ENCODE measurements at regions not wholly inside any gene's neighbourhood (a gene's known extent, or its start where the extent isn't known, plus 50 kb on each side); places are given as distances from the start of the nearest gene placed in this dataset.

DNA sequence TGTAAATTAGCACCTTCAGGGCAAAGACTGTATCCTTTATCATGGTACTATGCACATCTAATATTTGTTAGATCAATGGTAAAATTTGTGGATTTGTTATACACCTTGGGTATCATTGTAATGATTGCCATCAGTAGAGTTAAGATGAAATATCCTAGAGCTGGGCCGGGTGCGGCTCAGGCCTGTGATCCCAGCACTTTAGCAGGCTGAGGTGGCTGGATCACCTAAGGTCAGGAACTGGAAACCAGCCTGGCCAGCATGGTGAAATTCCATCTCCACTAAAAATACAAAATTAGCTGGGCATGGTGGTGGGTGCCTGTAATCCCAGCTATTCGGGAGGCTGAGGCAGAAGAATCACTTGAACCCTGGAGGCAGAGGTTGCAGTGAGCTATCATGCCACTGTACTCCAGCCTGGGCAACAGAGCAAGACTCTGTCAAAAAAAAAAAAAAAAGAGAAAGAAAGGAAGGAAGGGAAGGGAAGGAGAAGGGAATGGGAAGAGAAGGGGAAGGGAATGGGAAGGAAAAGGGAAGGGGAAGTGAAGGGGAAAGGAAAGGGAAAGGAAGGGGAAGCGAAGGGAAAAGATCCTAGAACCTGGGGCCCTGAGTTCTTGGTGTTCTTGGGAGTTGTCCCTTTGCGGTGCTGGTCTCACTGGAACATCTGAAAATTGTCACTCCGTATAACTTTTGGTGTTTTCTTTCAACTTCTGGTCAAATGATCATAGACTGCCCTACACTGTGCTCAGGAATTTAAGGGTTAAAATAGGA is 71.1 kb upstream of the NEUROD1 start:
- H3K9me3 ChIP-seq (ENCODE audit: control insufficient read depth in 5 of 5, low read length in 5 of 5), result no peaks in the 10 kb centered on the region
- no peak overlapping the region for H3K9ac ChIP-seq (ENCODE audit: low read length in 5 of 5)
- no peak overlapping the region for H3K27ac ChIP-seq (ENCODE audit: low read depth, low read length)
- H3K27me3 ChIP-seq (ENCODE audit: control insufficient read depth in 5 of 5, insufficient read depth in 4 of 5, low read length in 5 of 5), result peaks cover 0 to 4% (median 0%) of the 10 kb centered on the region in 5 donors
- no peaks in the 10 kb centered on the region for H3K36me3 ChIP-seq (ENCODE audit: control insufficient read depth in 5 of 5, insufficient read depth in 5 of 5, low read length in 5 of 5)
- no peaks in the 10 kb centered on the region for H3K4me1 ChIP-seq (ENCODE audit: control insufficient read depth in 5 of 5, insufficient read depth in 5 of 5, low read length in 5 of 5)
- no peak overlapping the region for H3K4me3 ChIP-seq (ENCODE audit: low read depth in 1 of 5, low read length in 5 of 5)

DNA sequence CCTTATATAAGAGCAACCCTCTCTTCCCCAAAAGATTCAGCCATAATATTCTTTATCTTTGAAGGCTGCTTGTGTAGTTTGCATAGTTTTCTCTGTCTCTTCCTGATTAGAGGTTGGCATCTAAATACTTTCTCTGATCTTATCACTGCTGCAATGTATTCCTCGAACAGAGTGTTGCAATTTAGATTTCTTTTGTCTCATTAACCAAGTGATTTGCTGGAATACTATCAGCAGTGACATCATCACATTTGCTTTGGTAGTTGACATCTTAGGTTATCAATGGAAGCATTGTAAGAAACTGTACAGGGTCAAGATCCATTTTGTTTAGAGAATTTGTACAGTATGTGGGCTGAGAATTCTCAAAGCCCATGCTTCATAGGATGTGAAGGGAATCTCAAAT is 72.0 kb upstream of the NEUROD1 start:
- Histone ChIP-seq H3K27ac (ENCODE audit: low read depth, low read length) (no peak overlapping the region), H3K27me3 (ENCODE audit: control insufficient read depth in 5 of 5, insufficient read depth in 4 of 5, low read length in 5 of 5) (peaks cover 0 to 4% (median 0%) of the 10 kb centered on the region in 5 donors), H3K36me3 (ENCODE audit: control insufficient read depth in 5 of 5, insufficient read depth in 5 of 5, low read length in 5 of 5) (no peaks in the 10 kb centered on the region), H3K4me3 (ENCODE audit: low read depth in 1 of 5, low read length in 5 of 5) (no peak overlapping the region), H3K4me1 (ENCODE audit: control insufficient read depth in 5 of 5, insufficient read depth in 5 of 5, low read length in 5 of 5) (no peaks in the 10 kb centered on the region), H3K9me3 (ENCODE audit: control insufficient read depth in 5 of 5, low read length in 5 of 5) (no peaks in the 10 kb centered on the region), H3K9ac (ENCODE audit: low read length in 5 of 5) (no peak overlapping the region)

DNA sequence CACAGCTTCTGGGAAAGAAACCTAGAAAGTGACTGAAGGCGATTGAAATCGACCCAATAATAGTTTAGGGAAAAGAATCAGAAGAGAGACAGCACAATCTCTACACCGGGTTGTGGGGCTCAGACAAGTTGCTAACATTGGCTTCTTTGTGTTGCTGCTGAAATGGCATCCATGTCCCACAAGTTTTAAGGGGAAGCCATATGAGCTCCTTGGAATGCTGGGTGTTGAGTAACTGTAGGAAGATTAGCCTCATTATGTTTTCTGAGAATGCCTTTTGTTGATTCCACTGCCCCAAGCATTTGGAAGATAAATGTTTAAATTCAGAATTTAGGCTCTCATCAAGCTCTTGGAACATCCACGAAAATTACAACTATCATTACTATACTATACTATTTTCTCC is 73.4 kb upstream of the NEUROD1 start:
- Histone ChIP-seq H3K27me3 (ENCODE audit: control insufficient read depth in 5 of 5, insufficient read depth in 4 of 5, low read length in 5 of 5) (peaks cover 0 to 4% (median 0%) of the 10 kb centered on the region in 5 donors), H3K27ac (ENCODE audit: low read depth, low read length) (no peak overlapping the region), H3K9ac (ENCODE audit: low read length in 5 of 5) (no peak overlapping the region), H3K4me1 (ENCODE audit: control insufficient read depth in 5 of 5, insufficient read depth in 5 of 5, low read length in 5 of 5) (no peaks in the 10 kb centered on the region), H3K36me3 (ENCODE audit: control insufficient read depth in 5 of 5, insufficient read depth in 5 of 5, low read length in 5 of 5) (no peaks in the 10 kb centered on the region), H3K4me3 (ENCODE audit: low read depth in 1 of 5, low read length in 5 of 5) (no peak overlapping the region), H3K9me3 (ENCODE audit: control insufficient read depth in 5 of 5, low read length in 5 of 5) (no peaks in the 10 kb centered on the region)

DNA sequence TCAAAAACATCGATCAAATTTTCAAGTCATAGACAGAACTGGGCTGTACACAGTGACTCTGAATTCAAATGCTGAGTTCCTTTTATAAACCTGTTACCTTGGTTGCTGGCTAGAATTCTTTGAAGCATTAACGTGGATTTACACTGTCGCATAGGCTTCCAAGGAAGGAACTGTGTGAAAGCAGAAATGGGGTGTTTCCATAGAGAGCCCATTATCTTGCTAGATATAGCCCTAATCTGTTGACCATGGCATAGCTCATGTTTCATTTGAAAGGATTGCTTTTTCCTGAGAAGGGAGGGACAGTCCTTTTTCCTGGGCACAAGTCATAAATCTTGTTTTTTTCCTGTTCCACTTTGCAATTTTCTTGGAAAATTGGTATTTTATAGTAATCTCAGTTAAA is 73.8 kb upstream of the NEUROD1 start:
- Histone ChIP-seq H3K27me3 (ENCODE audit: control insufficient read depth in 5 of 5, insufficient read depth in 4 of 5, low read length in 5 of 5) (peaks cover 0 to 4% (median 0%) of the 10 kb centered on the region in 5 donors), H3K9ac (ENCODE audit: low read length in 5 of 5) (no peak overlapping the region), H3K4me1 (ENCODE audit: control insufficient read depth in 5 of 5, insufficient read depth in 5 of 5, low read length in 5 of 5) (no peaks in the 10 kb centered on the region), H3K27ac (ENCODE audit: low read depth, low read length) (no peak overlapping the region), H3K4me3 (ENCODE audit: low read depth in 1 of 5, low read length in 5 of 5) (no peak overlapping the region), H3K9me3 (ENCODE audit: control insufficient read depth in 5 of 5, low read length in 5 of 5) (no peaks in the 10 kb centered on the region), H3K36me3 (ENCODE audit: control insufficient read depth in 5 of 5, insufficient read depth in 5 of 5, low read length in 5 of 5) (no peaks in the 10 kb centered on the region)

DNA sequence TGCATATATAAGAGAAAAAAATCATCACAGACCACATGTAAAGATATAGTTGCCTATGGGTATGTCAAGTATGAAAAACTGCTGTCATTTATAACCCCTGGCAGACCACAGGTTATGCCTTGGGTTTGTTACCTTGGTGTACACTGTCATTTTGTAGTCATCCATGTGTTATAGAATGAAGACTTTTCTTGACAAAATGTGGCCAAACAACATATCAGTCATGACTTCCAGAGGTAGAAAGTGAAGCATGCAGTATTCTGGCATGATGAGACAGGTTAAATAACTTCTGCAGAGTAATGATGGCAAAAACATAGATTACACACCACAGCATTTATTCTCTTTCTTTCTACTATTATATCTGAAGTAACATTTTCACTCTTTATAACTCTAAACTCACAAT is 74.9 kb upstream of the NEUROD1 start:
- Histone ChIP-seq H3K27me3 (ENCODE audit: control insufficient read depth in 5 of 5, insufficient read depth in 4 of 5, low read length in 5 of 5) (peaks cover 0 to 4% (median 0%) of the 10 kb centered on the region in 5 donors), H3K9me3 (ENCODE audit: control insufficient read depth in 5 of 5, low read length in 5 of 5) (no peaks in the 10 kb centered on the region), H3K27ac (ENCODE audit: low read depth, low read length) (no peak overlapping the region), H3K4me1 (ENCODE audit: control insufficient read depth in 5 of 5, insufficient read depth in 5 of 5, low read length in 5 of 5) (no peaks in the 10 kb centered on the region), H3K9ac (ENCODE audit: low read length in 5 of 5) (no peak overlapping the region), H3K4me3 (ENCODE audit: low read depth in 1 of 5, low read length in 5 of 5) (no peak overlapping the region), H3K36me3 (ENCODE audit: control insufficient read depth in 5 of 5, insufficient read depth in 5 of 5, low read length in 5 of 5) (no peaks in the 10 kb centered on the region)

DNA sequence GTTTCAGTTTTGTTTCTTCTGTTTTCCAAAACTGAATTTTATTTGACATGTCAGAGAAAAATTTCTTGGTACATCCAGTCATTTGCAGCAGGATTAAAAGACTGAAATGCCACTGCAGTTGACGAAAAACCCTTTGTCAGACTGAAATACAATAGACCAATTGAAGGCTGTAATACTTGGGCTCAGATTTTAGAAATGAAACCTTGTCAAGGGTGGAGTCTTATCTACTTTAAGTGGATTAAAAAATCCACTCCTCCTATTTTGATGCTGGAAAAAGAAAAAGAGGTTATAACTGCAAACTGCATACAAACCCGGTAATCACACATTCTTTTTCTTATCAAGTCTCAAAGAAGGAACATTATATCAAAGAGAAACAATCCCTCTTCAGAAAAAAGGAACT is 80.2 kb upstream of the NEUROD1 start:
- no peaks in the 10 kb centered on the region for H3K9me3 ChIP-seq (ENCODE audit: control insufficient read depth in 5 of 5, low read length in 5 of 5)
- H3K27me3 ChIP-seq (ENCODE audit: control insufficient read depth in 5 of 5, insufficient read depth in 4 of 5, low read length in 5 of 5), result no peaks in the 10 kb centered on the region
- H3K4me3 ChIP-seq (ENCODE audit: low read depth in 1 of 5, low read length in 5 of 5), result no peak overlapping the region
- H3K9ac ChIP-seq (ENCODE audit: low read length in 5 of 5), result no peak overlapping the region
- no peaks in the 10 kb centered on the region for H3K4me1 ChIP-seq (ENCODE audit: control insufficient read depth in 5 of 5, insufficient read depth in 5 of 5, low read length in 5 of 5)
- no peaks in the 10 kb centered on the region for H3K36me3 ChIP-seq (ENCODE audit: control insufficient read depth in 5 of 5, insufficient read depth in 5 of 5, low read length in 5 of 5)
- no peak overlapping the region for H3K27ac ChIP-seq (ENCODE audit: low read depth, low read length)

DNA sequence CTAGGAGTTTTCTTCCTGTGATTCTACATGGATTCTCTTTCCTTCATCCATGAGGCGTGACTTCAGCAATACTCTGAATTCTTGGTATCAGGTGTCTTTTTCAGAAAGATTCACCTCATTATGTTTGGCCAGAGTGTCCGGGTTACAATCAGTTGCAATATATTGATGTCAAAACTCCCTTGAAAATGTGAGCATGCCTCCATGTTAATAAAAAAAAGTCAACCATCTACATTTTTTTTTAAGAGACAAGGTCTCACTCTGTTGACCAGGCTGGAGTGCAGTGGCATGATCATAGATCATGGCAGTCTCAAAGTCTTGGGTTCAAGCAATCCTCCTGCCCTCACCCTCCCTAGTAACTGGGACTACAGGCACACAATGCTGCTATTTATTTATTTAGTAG is 80.9 kb upstream of the NEUROD1 start:
- Histone ChIP-seq H3K9ac (ENCODE audit: low read length in 5 of 5) (no peak overlapping the region), H3K27me3 (ENCODE audit: control insufficient read depth in 5 of 5, insufficient read depth in 4 of 5, low read length in 5 of 5) (no peaks in the 10 kb centered on the region), H3K9me3 (ENCODE audit: control insufficient read depth in 5 of 5, low read length in 5 of 5) (no peaks in the 10 kb centered on the region), H3K27ac (ENCODE audit: low read depth, low read length) (no peak overlapping the region), H3K36me3 (ENCODE audit: control insufficient read depth in 5 of 5, insufficient read depth in 5 of 5, low read length in 5 of 5) (no peaks in the 10 kb centered on the region), H3K4me3 (ENCODE audit: low read depth in 1 of 5, low read length in 5 of 5) (no peak overlapping the region), H3K4me1 (ENCODE audit: control insufficient read depth in 5 of 5, insufficient read depth in 5 of 5, low read length in 5 of 5) (no peaks in the 10 kb centered on the region)

DNA sequence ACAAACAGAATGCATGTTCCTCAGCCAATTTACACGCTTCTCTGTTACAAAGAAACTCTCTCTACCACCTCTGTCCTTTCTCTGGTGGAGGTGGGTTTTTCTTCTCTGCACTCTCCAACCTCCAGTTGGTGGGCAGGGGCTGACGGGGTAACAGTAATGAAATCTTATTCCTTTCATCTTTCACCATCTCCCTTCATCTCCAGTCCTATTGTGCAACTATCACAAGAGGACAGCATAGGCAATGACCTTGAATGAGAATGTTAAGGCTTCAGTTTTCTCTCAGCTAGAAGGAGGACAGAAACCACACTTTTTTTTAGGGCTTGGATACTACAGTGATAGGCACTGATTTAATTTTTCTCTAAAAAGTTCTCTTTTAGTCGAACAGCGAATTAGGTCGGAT is 81.7 kb upstream of the NEUROD1 start:
- H3K4me1 ChIP-seq (ENCODE audit: control insufficient read depth in 5 of 5, insufficient read depth in 5 of 5, low read length in 5 of 5), result no peaks in the 10 kb centered on the region
- H3K9me3 ChIP-seq (ENCODE audit: control insufficient read depth in 5 of 5, low read length in 5 of 5), result no peaks in the 10 kb centered on the region
- H3K9ac ChIP-seq (ENCODE audit: low read length in 5 of 5), result no peak overlapping the region
- H3K27ac ChIP-seq (ENCODE audit: low read depth, low read length), result no peak overlapping the region
- no peaks in the 10 kb centered on the region for H3K27me3 ChIP-seq (ENCODE audit: control insufficient read depth in 5 of 5, insufficient read depth in 4 of 5, low read length in 5 of 5)
- H3K36me3 ChIP-seq (ENCODE audit: control insufficient read depth in 5 of 5, insufficient read depth in 5 of 5, low read length in 5 of 5), result no peaks in the 10 kb centered on the region
- H3K4me3 ChIP-seq (ENCODE audit: low read depth in 1 of 5, low read length in 5 of 5), result no peak overlapping the region

DNA sequence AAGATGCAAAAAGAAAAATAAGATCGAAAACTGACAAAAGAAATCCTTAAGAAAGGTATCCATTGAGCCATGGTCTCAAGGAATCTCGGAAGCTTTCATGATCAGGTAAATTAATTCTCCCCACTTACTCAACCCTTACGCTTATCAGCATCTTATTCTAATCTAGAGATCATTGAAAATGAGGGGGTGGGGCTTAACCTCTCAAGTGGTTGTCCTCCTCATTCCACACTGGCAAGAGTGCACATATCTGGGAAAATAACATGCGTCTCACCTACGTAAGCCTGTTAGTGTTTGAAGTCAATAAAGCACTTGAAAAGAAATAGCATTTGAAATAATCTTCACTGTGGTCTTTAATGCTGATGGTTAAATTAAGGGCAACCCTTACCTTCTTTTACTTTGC is 82.5 kb upstream of the NEUROD1 start:
- Histone ChIP-seq H3K36me3 (ENCODE audit: control insufficient read depth in 5 of 5, insufficient read depth in 5 of 5, low read length in 5 of 5) (no peaks in the 10 kb centered on the region), H3K4me3 (ENCODE audit: low read depth in 1 of 5, low read length in 5 of 5) (no peak overlapping the region), H3K9ac (ENCODE audit: low read length in 5 of 5) (no peak overlapping the region), H3K4me1 (ENCODE audit: control insufficient read depth in 5 of 5, insufficient read depth in 5 of 5, low read length in 5 of 5) (no peaks in the 10 kb centered on the region), H3K27me3 (ENCODE audit: control insufficient read depth in 5 of 5, insufficient read depth in 4 of 5, low read length in 5 of 5) (no peaks in the 10 kb centered on the region), H3K27ac (ENCODE audit: low read depth, low read length) (no peak overlapping the region), H3K9me3 (ENCODE audit: control insufficient read depth in 5 of 5, low read length in 5 of 5) (no peaks in the 10 kb centered on the region)

DNA sequence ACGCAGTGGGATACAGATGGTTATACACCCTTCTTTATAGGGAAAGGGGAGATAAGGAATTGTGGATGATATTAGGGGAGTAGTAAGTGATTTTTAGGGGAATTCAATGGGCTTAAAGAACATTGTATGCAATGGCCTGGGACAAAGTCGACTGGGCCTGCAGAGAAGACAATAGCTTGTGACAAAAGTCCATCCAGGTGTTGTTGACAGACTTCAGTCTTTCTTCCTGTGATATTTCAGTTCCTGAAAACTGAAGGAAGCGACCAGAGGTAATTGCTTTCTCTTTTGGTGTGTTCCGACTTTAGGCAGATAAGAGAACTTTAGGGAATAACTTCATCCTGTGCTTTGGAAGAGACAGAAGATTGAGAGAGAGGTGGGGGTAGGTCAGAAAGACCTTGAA is 83.1 kb upstream of the NEUROD1 start:
- Histone ChIP-seq H3K36me3 (ENCODE audit: control insufficient read depth in 5 of 5, insufficient read depth in 5 of 5, low read length in 5 of 5) (no peaks in the 10 kb centered on the region), H3K27ac (ENCODE audit: low read depth, low read length) (no peak overlapping the region), H3K4me1 (ENCODE audit: control insufficient read depth in 5 of 5, insufficient read depth in 5 of 5, low read length in 5 of 5) (no peaks in the 10 kb centered on the region), H3K9ac (ENCODE audit: low read length in 5 of 5) (no peak overlapping the region), H3K9me3 (ENCODE audit: control insufficient read depth in 5 of 5, low read length in 5 of 5) (no peaks in the 10 kb centered on the region), H3K27me3 (ENCODE audit: control insufficient read depth in 5 of 5, insufficient read depth in 4 of 5, low read length in 5 of 5) (no peaks in the 10 kb centered on the region), H3K4me3 (ENCODE audit: low read depth in 1 of 5, low read length in 5 of 5) (no peak overlapping the region)
